ENCODE measurements at regions not wholly inside any gene's neighbourhood (a gene's known extent, or its start where the extent isn't known, plus 50 kb on each side); places are given as distances from the start of the nearest gene placed in this dataset.

DNA sequence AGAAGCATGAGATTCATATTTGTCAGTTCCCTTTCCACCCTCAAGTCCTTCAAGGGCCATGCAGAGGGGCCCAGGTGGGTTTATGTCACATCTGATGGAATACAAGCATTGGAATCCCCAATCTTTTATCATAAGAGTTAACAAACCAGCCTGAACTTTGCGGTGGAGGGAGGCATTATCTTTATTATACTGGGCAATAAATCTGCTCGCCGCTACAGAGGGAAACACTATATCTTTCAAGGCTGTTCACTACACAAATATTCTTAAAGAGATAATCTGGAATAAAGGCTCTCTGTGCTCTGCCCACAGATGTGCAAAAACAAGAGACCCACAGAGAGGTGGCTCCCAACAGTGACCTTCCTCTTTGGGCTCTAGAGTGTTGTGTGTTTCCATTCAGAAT is 153.6 kb upstream of the PLEKHA5 start:
- no peak for DNase-seq
- Mint-ChIP-seq H3K27ac (no peak overlapping the region), H3K36me3 (no peaks in the 10 kb centered on the region), H3K4me3 (no peak overlapping the region), H3K9me3 (ENCODE audit: low read depth) (peaks cover 3% of the 10 kb centered on the region), H3K27me3 (no peaks in the 10 kb centered on the region), H3K4me1 (no peaks in the 10 kb centered on the region)
- no peak for ATAC-seq
- CTCF ChIA-PET = no interaction called here

DNA sequence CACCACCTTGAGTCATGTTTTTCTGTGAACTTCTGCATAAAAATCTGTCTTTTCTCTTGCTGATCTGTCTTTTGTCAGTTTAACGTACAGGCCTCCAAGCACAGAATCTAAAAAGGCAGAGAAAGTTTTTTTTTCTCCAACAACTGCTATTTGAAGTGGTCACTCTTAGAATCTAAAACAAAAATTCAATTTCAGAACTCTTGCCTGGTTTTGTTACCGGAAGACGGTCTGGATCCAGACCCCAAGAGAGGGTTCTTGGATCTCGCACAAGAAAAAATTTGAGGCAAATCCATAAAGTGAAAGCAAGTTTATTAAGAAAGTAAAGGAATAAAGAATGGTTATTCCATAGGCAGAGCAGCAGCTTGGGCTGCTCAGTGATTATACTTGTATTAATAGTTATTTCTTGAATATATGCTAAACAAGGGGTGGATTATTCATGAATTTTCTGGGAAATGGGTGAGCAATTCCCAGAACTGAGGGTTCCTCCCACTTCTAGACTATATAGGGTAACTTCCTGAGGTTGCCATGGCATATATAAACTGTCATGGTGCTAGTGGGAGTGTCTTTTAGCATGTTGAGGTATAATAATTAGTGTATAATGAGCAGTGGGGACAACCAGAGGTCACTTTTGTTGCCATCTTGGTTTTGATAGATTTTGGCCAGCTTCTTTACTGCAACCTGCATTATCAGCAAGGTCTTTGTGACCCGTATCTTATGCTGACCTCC is 150.0 kb upstream of the PLEKHA5 start:
- DNase-seq (no peak), ATAC-seq (no peak)
- no peaks in the 10 kb centered on the region for H3K4me1 Mint-ChIP-seq
- no peak overlapping the region for H3K4me3 Mint-ChIP-seq
- H3K9me3 Mint-ChIP-seq (ENCODE audit: low read depth) = peaks cover 3% of the 10 kb centered on the region
- H3K27ac Mint-ChIP-seq = no peak overlapping the region
- CTCF ChIA-PET = no interaction called here
- no peaks in the 10 kb centered on the region for H3K36me3 Mint-ChIP-seq
- H3K27me3 Mint-ChIP-seq = no peaks in the 10 kb centered on the region

DNA sequence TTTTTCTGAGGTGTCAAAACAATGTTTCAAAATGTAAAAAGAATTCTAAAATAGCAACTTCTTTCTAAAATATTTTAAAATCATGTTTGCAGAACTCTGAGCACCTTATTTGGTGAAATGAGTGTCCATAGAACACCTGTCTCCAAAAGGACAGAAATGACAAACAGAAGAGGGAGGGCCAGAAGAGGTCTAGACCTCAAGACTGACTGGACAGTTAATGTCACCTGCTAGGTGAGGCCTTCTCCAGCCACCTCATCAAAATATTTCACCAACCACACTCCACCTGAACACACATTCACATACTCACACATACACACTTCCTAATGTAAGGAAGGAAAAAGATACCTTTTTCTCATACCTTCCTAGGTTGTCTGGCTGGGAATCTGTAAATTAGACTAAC is 147.8 kb upstream of the PLEKHA5 start:
- no peak overlapping the region for H3K4me3 Mint-ChIP-seq
- H3K9me3 Mint-ChIP-seq (ENCODE audit: low read depth) = peaks cover 3% of the 10 kb centered on the region
- H3K4me1 Mint-ChIP-seq = no peaks in the 10 kb centered on the region
- no peak overlapping the region for H3K27ac Mint-ChIP-seq
- H3K36me3 Mint-ChIP-seq = no peaks in the 10 kb centered on the region
- ATAC-seq = no peak
- no peak for DNase-seq
- no peaks in the 10 kb centered on the region for H3K27me3 Mint-ChIP-seq
- CTCF ChIA-PET = no interaction called here

GRCh38 chr12:18982226-18982949 is 147.1 kb upstream of the PLEKHA5 start:
- H3K4me3 Mint-ChIP-seq = no peak overlapping the region
- H3K27ac Mint-ChIP-seq = no peak overlapping the region
- DNase-seq (no peak), ATAC-seq (no peak)
- CTCF ChIA-PET = no interaction called here
- H3K4me1 Mint-ChIP-seq = no peaks in the 10 kb centered on the region
- H3K36me3 Mint-ChIP-seq = no peaks in the 10 kb centered on the region
- peaks cover 3% of the 10 kb centered on the region for H3K9me3 Mint-ChIP-seq (ENCODE audit: low read depth)
- no peaks in the 10 kb centered on the region for H3K27me3 Mint-ChIP-seq

DNA sequence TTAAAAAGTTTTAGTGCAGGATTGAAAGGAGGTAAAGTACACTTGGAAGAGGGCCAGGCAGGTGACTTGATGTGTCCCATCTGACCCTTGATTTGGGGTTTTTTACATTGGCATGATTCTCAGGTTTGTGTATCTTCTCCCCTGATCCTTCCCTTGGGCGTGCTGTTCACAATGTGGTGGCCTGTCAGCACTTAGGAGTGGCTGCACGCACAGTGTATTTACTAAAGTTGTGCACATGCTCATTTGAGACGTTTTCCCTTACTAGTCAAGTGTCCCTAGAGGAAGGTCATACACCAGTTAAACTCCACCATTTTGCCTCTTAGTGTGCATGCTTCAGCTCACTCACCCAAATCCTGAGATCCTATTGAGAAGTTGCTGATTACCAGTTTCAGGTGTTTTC is 145.7 kb upstream of the PLEKHA5 start:
- CTCF ChIA-PET = no interaction called here
- H3K4me1 Mint-ChIP-seq = no peaks in the 10 kb centered on the region
- peaks cover 3% of the 10 kb centered on the region for H3K9me3 Mint-ChIP-seq (ENCODE audit: low read depth)
- no peaks in the 10 kb centered on the region for H3K27me3 Mint-ChIP-seq
- no peak overlapping the region for H3K27ac Mint-ChIP-seq
- DNase-seq (no peak), ATAC-seq (no peak)
- no peak overlapping the region for H3K4me3 Mint-ChIP-seq
- H3K36me3 Mint-ChIP-seq = no peaks in the 10 kb centered on the region

DNA sequence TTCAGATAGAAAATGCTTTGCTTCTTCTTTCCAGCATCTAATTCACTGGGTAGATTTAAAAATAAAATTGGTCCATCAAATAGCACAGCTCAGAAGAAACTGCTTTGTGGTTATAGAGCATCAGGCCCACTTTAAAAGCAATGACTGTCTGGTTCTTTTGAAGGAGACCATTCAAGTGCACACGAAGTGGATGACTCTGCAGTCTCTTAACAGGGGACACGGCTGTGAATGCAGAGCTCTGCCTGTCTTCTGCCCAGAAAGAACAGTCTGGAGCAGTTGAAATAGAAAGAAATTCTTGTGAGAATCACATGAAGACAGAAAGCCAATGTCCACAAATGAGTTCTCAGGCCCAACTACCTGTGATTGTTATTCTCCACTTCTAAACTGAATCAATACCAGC is 138.7 kb upstream of the PLEKHA5 start:
- CTCF ChIA-PET = no interaction called here
- no peak overlapping the region for H3K4me3 Mint-ChIP-seq

GRCh38 chr12:18992336-18992735 is 137.2 kb upstream of the PLEKHA5 start:
- H3K4me3 Mint-ChIP-seq = no peak overlapping the region
- ATAC-seq (no peak), DNase-seq (no peak)
- no peaks in the 10 kb centered on the region for H3K36me3 Mint-ChIP-seq
- CTCF ChIA-PET = no interaction called here
- H3K4me1 Mint-ChIP-seq = no peaks in the 10 kb centered on the region
- no peak overlapping the region for H3K27ac Mint-ChIP-seq
- H3K27me3 Mint-ChIP-seq = no peaks in the 10 kb centered on the region
- no peaks in the 10 kb centered on the region for H3K9me3 Mint-ChIP-seq (ENCODE audit: low read depth)

More for the DNA sequence above, 138.7 kb upstream of the PLEKHA5 start:
- no peak for ATAC-seq
- Mint-ChIP-seq H3K4me1 (no peaks in the 10 kb centered on the region), H3K27me3 (no peaks in the 10 kb centered on the region), H3K27ac (no peak overlapping the region), H3K36me3 (no peaks in the 10 kb centered on the region), H3K9me3 (ENCODE audit: low read depth) (no peaks in the 10 kb centered on the region)
- no peak for DNase-seq

- no peaks in the 10 kb centered on the region for H3K36me3 Mint-ChIP-seq
- no peak for DNase-seq
- no peak overlapping the region for H3K4me3 Mint-ChIP-seq
- no peaks in the 10 kb centered on the region for H3K27me3 Mint-ChIP-seq
- CTCF ChIA-PET = no interaction called here
- no peak for ATAC-seq
- no peak overlapping the region for H3K27ac Mint-ChIP-seq
- no peaks in the 10 kb centered on the region for H3K4me1 Mint-ChIP-seq
- no peaks in the 10 kb centered on the region for H3K9me3 Mint-ChIP-seq (ENCODE audit: low read depth)
Observed at GRCh38 chr12:18998343-18999261, 130.9 kb upstream of the PLEKHA5 start.

DNA sequence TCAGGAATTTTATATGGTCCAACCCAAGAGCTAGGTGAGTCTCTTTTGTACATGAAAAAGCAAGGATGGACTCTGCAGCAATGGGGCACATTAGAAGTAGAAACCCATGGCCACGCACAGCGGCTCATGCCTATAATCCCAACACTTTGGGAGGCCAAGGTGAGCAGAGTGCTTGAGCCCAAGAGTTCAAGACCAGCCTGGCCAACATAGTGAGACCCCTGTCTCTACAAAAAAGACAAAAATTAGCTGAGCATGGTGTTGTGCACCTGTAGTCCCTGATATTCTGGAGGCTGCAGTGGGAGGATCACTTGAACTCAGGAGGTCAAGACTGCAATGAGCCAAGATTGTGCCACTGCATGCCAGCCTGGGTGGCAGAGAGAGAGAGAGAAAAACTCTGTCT is 128.7 kb upstream of the PLEKHA5 start:
- H3K4me1 Mint-ChIP-seq = no peaks in the 10 kb centered on the region

GRCh38 chr12:19002216-19002615 is 127.3 kb upstream of the PLEKHA5 start:
- no peaks in the 10 kb centered on the region for H3K36me3 Mint-ChIP-seq
- H3K27me3 Mint-ChIP-seq = peaks cover 2% of the 10 kb centered on the region
- ATAC-seq = no peak
- H3K4me1 Mint-ChIP-seq = no peaks in the 10 kb centered on the region
- no peak overlapping the region for H3K27ac Mint-ChIP-seq
- no peaks in the 10 kb centered on the region for H3K9me3 Mint-ChIP-seq (ENCODE audit: low read depth)
- CTCF ChIA-PET = no interaction called here
- H3K4me3 Mint-ChIP-seq = no peak overlapping the region
- no peak for DNase-seq

More for the DNA sequence above, 128.7 kb upstream of the PLEKHA5 start:
- Mint-ChIP-seq H3K4me3 (no peak overlapping the region), H3K9me3 (ENCODE audit: low read depth) (no peaks in the 10 kb centered on the region), H3K27ac (no peak overlapping the region), H3K27me3 (peaks cover 2% of the 10 kb centered on the region), H3K36me3 (no peaks in the 10 kb centered on the region)
- ATAC-seq (no peak), DNase-seq (no peak)
- CTCF ChIA-PET = no interaction called here

GRCh38 chr12:19003141-19003540 is 126.4 kb upstream of the PLEKHA5 start:
- ATAC-seq = no peak
- Mint-ChIP-seq H3K27me3 (peaks cover 2% of the 10 kb centered on the region), H3K4me1 (no peaks in the 10 kb centered on the region), H3K36me3 (no peaks in the 10 kb centered on the region), H3K9me3 (ENCODE audit: low read depth) (no peaks in the 10 kb centered on the region), H3K4me3 (no peak overlapping the region), H3K27ac (no peak overlapping the region)
- CTCF ChIA-PET = no interaction called here
- no peak for DNase-seq

- peaks cover 2% of the 10 kb centered on the region for H3K27me3 Mint-ChIP-seq
- no peaks in the 10 kb centered on the region for H3K36me3 Mint-ChIP-seq
- ATAC-seq = no peak
- no peaks in the 10 kb centered on the region for H3K4me1 Mint-ChIP-seq
- no peak for DNase-seq
- H3K9me3 Mint-ChIP-seq (ENCODE audit: low read depth) = no peaks in the 10 kb centered on the region
- no peak overlapping the region for H3K27ac Mint-ChIP-seq
- no peak overlapping the region for H3K4me3 Mint-ChIP-seq
- CTCF ChIA-PET = no interaction called here
Observed at GRCh38 chr12:19003987-19004619, 125.4 kb upstream of the PLEKHA5 start.

DNA sequence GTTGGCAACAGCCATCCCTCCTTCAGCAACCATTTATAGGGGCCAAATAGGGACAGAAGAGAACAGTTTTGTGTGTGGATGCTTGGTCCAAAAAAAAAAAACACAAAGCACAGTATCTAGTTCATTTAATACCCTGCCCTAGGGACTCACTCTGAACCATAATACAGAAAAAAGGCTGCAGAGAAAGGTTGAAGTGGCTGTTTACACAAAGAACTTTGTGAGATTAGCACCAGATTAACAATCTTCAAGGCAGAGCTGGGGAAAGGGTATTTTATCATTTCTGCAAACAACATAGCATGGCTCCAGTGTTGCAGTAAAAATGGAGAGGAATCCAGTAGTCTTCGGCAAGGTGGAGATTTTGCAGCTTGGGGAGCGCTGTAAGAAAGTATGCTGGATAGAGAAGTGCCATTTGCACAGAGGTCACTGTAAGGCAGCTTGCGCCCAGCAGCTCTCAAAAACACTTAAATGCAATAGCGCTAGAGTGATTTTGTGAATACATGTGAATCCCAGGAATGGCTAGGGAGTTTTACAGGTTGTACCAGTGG is 124.2 kb upstream of the PLEKHA5 start:
- Mint-ChIP-seq H3K4me3 (no peak overlapping the region), H3K9me3 (ENCODE audit: low read depth) (no peaks in the 10 kb centered on the region), H3K27me3 (peaks cover 2% of the 10 kb centered on the region), H3K4me1 (no peaks in the 10 kb centered on the region), H3K27ac (no peak overlapping the region), H3K36me3 (no peaks in the 10 kb centered on the region)
- DNase-seq (no peak), ATAC-seq (no peak)
- CTCF ChIA-PET = no interaction called here

Data from activated CD8-positive, alpha-beta memory T cell treated with anti-CD3 and anti-CD28 coated beads, Interleukin-2, amount 10 ng/mL, durations not matched to agents 7 days and 5 days (primary cell).